ENCODE measurements at regions not wholly inside any gene's neighbourhood (a gene's known extent, or its start where the extent isn't known, plus 50 kb on each side); places are given as distances from the start of the nearest gene placed in this dataset.
A peak's percentile ranks its signal among the peaks of the same experiment; 100 is the strongest.

GRCh38 chr4:24473309-24473721, 111.0 kb downstream of the DHX15 start:
- TF ChIP-seq CTCF (conservative IDR thresholded peaks at IDR 0.05; ENCODE audit: low read length) (peak; percentile 54), EZH2phosphoT487 (IDR thresholded peaks at IDR 0.05; ENCODE audit: borderline replicate concordance, low read depth, low read length) (no peak)
